IMR-90 (cell line): ENCODE measurements at regions not wholly inside any gene's neighbourhood (a gene's known extent, or its start where the extent isn't known, plus 50 kb on each side); places are given as distances from the start of the nearest gene placed in this dataset.
A peak's percentile ranks its signal among the peaks of the same experiment; 100 is the strongest.

ENCODE experiments used
- ATAC-seq: fragments of 200-7000 bp; cut with Tn5 transposase; 2 replicates; pipeline ENCODE4 v1.9.1; 2020; ENCODE audit warnings: low read depth, mild to moderate bottlenecking, moderate library complexity
- BruUV-seq: library from RNA; stranded (reverse); fragments of 400-500 nt; replicated peaks from 2 replicates; lab custom pipeline; 2021; lab: Mats Ljungman, UMichigan
- CTCF ChIA-PET: fragments of 300-600 bp; formaldehyde crosslinking; extraction: SDS; loops from one replicate; lab custom pipeline; 2021; ENCODE audit warnings: antibody characterized with exemption; lab: Yijun Ruan, JAX
- POLR2A ChIA-PET: fragments of 300-600 bp; sonication (Branson Sonifier 250); formaldehyde crosslinking; loops from one replicate; lab custom pipeline; 2022; ENCODE audit warnings: antibody characterized with exemption; ENCODE audit not compliant: unreplicated experiment; lab: Charles Lee
- DNase-seq: peaks from one replicate; pipeline ENCODE4 v3.0.0; 2013
- H2AFZ ChIP-seq: replicated peaks from 2 replicates; pipeline ENCODE3; 2013; ENCODE audit warnings: low read length, mild to moderate bottlenecking; ENCODE audit not compliant: poor library complexity
- H2AK5ac ChIP-seq: 2 replicates; pipeline ENCODE4 v1.6.1; 2013; ENCODE audit warnings: low read depth, low read length, inconsistent platforms
- H2AK9ac ChIP-seq: replicated peaks from 2 replicates; pipeline ENCODE3; 2013; ENCODE audit warnings: mild to moderate bottlenecking, low read depth, low read length, moderate library complexity; ENCODE audit not compliant: poor library complexity
- H2BK120ac ChIP-seq: 2 replicates; pipeline ENCODE4 v1.6.1; 2013; ENCODE audit warnings: low read depth, low read length, inconsistent platforms
- H2BK15ac ChIP-seq: 3 replicates; pipeline ENCODE4 v1.6.1; 2013; ENCODE audit warnings: low read depth, low read length, inconsistent platforms
- H2BK20ac ChIP-seq: 2 replicates; pipeline ENCODE4 v1.6.1; 2013; ENCODE audit warnings: low read depth, mild to moderate bottlenecking, inconsistent platforms, low read length, moderate library complexity
- H2BK5ac ChIP-seq: 2 replicates; pipeline ENCODE4 v1.6.1; 2013; ENCODE audit warnings: mild to moderate bottlenecking, low read depth, low read length, inconsistent platforms; ENCODE audit not compliant: poor library complexity, severe bottlenecking
- H3K14ac ChIP-seq: replicated peaks from 2 replicates; pipeline ENCODE4 v1.6.1; 2013; ENCODE audit warnings: low read depth, low read length, inconsistent platforms
- H3K18ac ChIP-seq: 2 replicates; pipeline ENCODE4 v1.6.1; 2013; ENCODE audit warnings: low read depth, low read length, control low read depth
- H3K23ac ChIP-seq: 2 replicates; pipeline ENCODE4 v1.6.1; 2013; ENCODE audit warnings: low read depth, low read length, inconsistent platforms
- H3K27ac ChIP-seq: 2 replicates; pipeline ENCODE4 v1.5.1; 2013; ENCODE audit warnings: mild to moderate bottlenecking, control low read depth, low read length; ENCODE audit not compliant: insufficient read depth
- H3K27me3 ChIP-seq: 2 replicates; pipeline ENCODE4 v1.6.1; 2013; ENCODE audit warnings: low read length; ENCODE audit not compliant: control insufficient read depth, insufficient read depth
- H3K36me3 ChIP-seq: 2 replicates; pipeline ENCODE4 v1.6.1; 2013; ENCODE audit warnings: low read length, mixed read lengths; ENCODE audit not compliant: control insufficient read depth, insufficient read depth
- H3K4ac ChIP-seq: 2 replicates; pipeline ENCODE4 v1.6.1; 2013; ENCODE audit warnings: low read depth, low read length, inconsistent platforms
- H3K4me1 ChIP-seq: 2 replicates; pipeline ENCODE4 v1.6.1; 2013; ENCODE audit warnings: low read length, mixed read lengths; ENCODE audit not compliant: control insufficient read depth, insufficient read depth
- H3K4me2 ChIP-seq: 2 replicates; pipeline ENCODE4 v1.6.1; 2013; ENCODE audit warnings: low read depth, mild to moderate bottlenecking, control low read depth, low read length, moderate library complexity
- H3K4me3 ChIP-seq: 2 replicates; pipeline ENCODE4 v1.5.1; 2013; ENCODE audit warnings: low read depth, mild to moderate bottlenecking, control low read depth, low read length, moderate library complexity; ENCODE audit not compliant: insufficient read depth
- H3K56ac ChIP-seq: 2 replicates; pipeline ENCODE4 v1.6.1; 2013; ENCODE audit warnings: low read length, inconsistent platforms; ENCODE audit not compliant: insufficient read depth; ENCODE audit errors: extremely low read depth
- H3K79me1 ChIP-seq, 2 experiments: 2 replicates each; pipeline ENCODE4 v1.6.1; 2013; ENCODE audit warnings: low read length in 2 of 2, inconsistent platforms in 1 of 2, low read depth in 1 of 2
- H3K9ac ChIP-seq: 2 replicates; pipeline ENCODE4 v1.6.1; 2013; ENCODE audit warnings: low read depth, low read length, control low read depth
- H3K9me1 ChIP-seq: 2 replicates; pipeline ENCODE4 v1.6.1; 2013; ENCODE audit warnings: low read length, inconsistent platforms; ENCODE audit not compliant: insufficient read depth
- H3K9me3 ChIP-seq: 2 replicates; pipeline ENCODE4 v1.6.1; 2013; ENCODE audit warnings: low read length; ENCODE audit not compliant: control insufficient read depth, insufficient read depth
- H4K20me1 ChIP-seq: 2 replicates; pipeline ENCODE4 v1.6.1; 2013; ENCODE audit warnings: low read length, inconsistent platforms; ENCODE audit not compliant: insufficient read depth
- H4K5ac ChIP-seq: 2 replicates; pipeline ENCODE4 v1.6.1; 2013; ENCODE audit warnings: mild to moderate bottlenecking, low read depth, low read length, control low read depth
- H4K8ac ChIP-seq, 2 experiments: 2 replicates each; pipeline ENCODE4 v1.6.1; 2013; ENCODE audit warnings: low read depth in 2 of 2, low read length in 2 of 2, control low read depth in 1 of 2, inconsistent platforms in 1 of 2
- H4K91ac ChIP-seq: 2 replicates; pipeline ENCODE4 v1.6.1; 2013; ENCODE audit warnings: low read depth, low read length, inconsistent platforms; ENCODE audit not compliant: insufficient read depth
- BHLHE40 ChIP-seq: fragments of 150-350 bp; IDR thresholded peaks from 2 replicates; pipeline ENCODE4 v1.6.1; 2016; ENCODE audit warnings: mild to moderate bottlenecking, low read depth, low read length
- FOS ChIP-seq: fragments of 150-350 bp; IDR thresholded peaks from 2 replicates; pipeline ENCODE4 v1.6.1; 2016; ENCODE audit warnings: low read depth, low read length
- MAZ ChIP-seq: IDR thresholded peaks from 2 replicates; pipeline ENCODE4 v1.6.1; 2012; ENCODE audit warnings: low read depth, mild to moderate bottlenecking, low read length, improper control_type of control experiment, moderate library complexity, borderline replicate concordance
- NFE2L2 ChIP-seq: fragments of 150-350 bp; IDR thresholded peaks from 2 replicates; pipeline ENCODE4 v1.6.1; 2016; ENCODE audit warnings: low read depth, mild to moderate bottlenecking, low read length
- POLR2A ChIP-seq: IDR thresholded peaks from 2 replicates; pipeline ENCODE4 v1.6.1; 2012; ENCODE audit warnings: mild to moderate bottlenecking, low read depth, low read length
- WGBS, 2 experiments: methylation state at CpG; one replicate each; pipeline versions ENCODE4 v1.1.5 to v1.1.7; 2013; ENCODE audit warnings: missing lambda C conversion rate in 2 of 2; ENCODE audit not compliant: insufficient read length in 1 of 2; ENCODE audit errors: extremely low coverage in 2 of 2; 5-methylcytosine and 5-hydroxymethylcytosine counted together
- dilution Hi-C: fragments of 300-500 bp; cut with HindIII; formaldehyde crosslinking; loops from one replicate; pipeline ENCODE4 v1.14.3; 2018; ENCODE audit warnings: low sequenced_read_pairs; ENCODE audit not compliant: unreplicated experiment
- in situ Hi-C: fragments of 300-500 bp; cut with MboI; formaldehyde crosslinking; loops from 3 replicates; pipeline ENCODE4 v1.14.3; 2019; ENCODE audit warnings: low sequenced_read_pairs, inconsistent platforms, mixed read lengths
- intact Hi-C: fragments of 100-400 bp; cut with micrococcal nuclease; formaldehyde crosslinking; loops from 2 replicates; pipeline ENCODE4 v1.10.0; 2022
- TF ChIP-seq, protein P1 (sequence below): conservative IDR thresholded peaks from 2 replicates; pipeline ENCODE4 v1.5.1; 2012; ENCODE audit warnings: mild to moderate bottlenecking, low read depth, low read length, improper control_type of control experiment
- TF ChIP-seq, protein P2 (sequence below): fragments of 150-350 bp; IDR thresholded peaks from 2 replicates; pipeline ENCODE4 v1.6.1; 2016; ENCODE audit warnings: low read depth, mild to moderate bottlenecking, low read length, moderate library complexity, borderline replicate concordance

DNA sequence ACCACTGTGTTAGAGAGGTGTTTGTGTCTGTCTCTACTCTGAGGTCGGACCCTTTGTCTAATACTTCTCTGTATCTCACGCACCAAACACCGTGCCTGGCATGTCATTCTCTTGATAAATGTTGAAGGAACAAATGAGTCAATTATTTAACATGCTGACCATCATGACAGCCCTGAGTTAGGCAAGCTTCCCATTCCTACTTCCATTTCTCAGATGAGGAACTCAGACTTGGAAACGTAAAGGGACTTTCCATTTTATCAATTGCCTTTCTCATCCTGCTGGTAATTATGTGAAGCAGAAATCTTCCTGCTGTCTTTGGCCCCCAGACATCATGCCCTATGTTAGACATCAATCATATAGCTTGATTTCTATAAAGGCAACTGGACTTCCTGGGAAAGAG lies 227.0 kb upstream of the ECI2 start:
- Histone ChIP-seq H2BK15ac (peak overlapping the region; percentile 86; the same call in 2 of the 3 replicates), H3K56ac (no peak overlapping the region), H3K4ac (no peak overlapping the region; the same call in 1 of the 2 replicates), H3K27ac (no peak overlapping the region), H3K4me1 (peaks cover 8% of the 10 kb centered on the region), H2AFZ (no peak overlapping the region), H3K23ac (no peak overlapping the region), H3K79me1 (no peaks in the 10 kb centered on the region), H2BK5ac (no peak overlapping the region), H3K4me2 (no peak overlapping the region), H4K8ac (no peak overlapping the region), H4K91ac (no peak overlapping the region), H3K18ac (no peak overlapping the region), H2BK20ac (no peak overlapping the region), H4K20me1 (no peaks in the 10 kb centered on the region), H3K36me3 (no peaks in the 10 kb centered on the region), H3K9me1 (peaks cover 11% of the 10 kb centered on the region), H2AK5ac (peak overlapping the region; percentile 23; the same call in 1 of the 2 replicates), H3K9ac (no peak overlapping the region), H3K9me3 (no peaks in the 10 kb centered on the region), H3K4me3 (no peak overlapping the region), H4K5ac (no peak overlapping the region), H3K14ac (no peak overlapping the region), H2BK120ac (no peak overlapping the region), H2AK9ac (no peak overlapping the region), H3K27me3 (no peaks in the 10 kb centered on the region)
- TF ChIP-seq NFE2L2 (no peak), BHLHE40 (no peak), POLR2A (no peak), MAZ (no peak), FOS (no peak)
- TF ChIP-seq, protein P1, sequence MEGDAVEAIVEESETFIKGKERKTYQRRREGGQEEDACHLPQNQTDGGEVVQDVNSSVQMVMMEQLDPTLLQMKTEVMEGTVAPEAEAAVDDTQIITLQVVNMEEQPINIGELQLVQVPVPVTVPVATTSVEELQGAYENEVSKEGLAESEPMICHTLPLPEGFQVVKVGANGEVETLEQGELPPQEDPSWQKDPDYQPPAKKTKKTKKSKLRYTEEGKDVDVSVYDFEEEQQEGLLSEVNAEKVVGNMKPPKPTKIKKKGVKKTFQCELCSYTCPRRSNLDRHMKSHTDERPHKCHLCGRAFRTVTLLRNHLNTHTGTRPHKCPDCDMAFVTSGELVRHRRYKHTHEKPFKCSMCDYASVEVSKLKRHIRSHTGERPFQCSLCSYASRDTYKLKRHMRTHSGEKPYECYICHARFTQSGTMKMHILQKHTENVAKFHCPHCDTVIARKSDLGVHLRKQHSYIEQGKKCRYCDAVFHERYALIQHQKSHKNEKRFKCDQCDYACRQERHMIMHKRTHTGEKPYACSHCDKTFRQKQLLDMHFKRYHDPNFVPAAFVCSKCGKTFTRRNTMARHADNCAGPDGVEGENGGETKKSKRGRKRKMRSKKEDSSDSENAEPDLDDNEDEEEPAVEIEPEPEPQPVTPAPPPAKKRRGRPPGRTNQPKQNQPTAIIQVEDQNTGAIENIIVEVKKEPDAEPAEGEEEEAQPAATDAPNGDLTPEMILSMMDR, result no peak
- TF ChIP-seq, protein P2, sequence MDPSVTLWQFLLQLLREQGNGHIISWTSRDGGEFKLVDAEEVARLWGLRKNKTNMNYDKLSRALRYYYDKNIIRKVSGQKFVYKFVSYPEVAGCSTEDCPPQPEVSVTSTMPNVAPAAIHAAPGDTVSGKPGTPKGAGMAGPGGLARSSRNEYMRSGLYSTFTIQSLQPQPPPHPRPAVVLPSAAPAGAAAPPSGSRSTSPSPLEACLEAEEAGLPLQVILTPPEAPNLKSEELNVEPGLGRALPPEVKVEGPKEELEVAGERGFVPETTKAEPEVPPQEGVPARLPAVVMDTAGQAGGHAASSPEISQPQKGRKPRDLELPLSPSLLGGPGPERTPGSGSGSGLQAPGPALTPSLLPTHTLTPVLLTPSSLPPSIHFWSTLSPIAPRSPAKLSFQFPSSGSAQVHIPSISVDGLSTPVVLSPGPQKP, result no peak
- CTCF ChIA-PET, result no interaction called here
- no peak for ATAC-seq
- WGBS, 2 experiments, result 80% methylated on average over 1 of the region's 4 CpGs; no CpG with 5 or more reads in 1 of the 2 experiments
- no peak for DNase-seq
- POLR2A ChIA-PET, result no interaction called here
- dilution Hi-C loops, result no loop called here
- intact Hi-C loops, result no loop called here
- in situ Hi-C loops, result no loop called here
- BruUV-seq, result no TSS peak
